ENCODE measurements at regions not wholly inside any gene's neighbourhood (a gene's known extent, or its start where the extent isn't known, plus 50 kb on each side); places are given as distances from the start of the nearest gene placed in this dataset.

GRCh38 chr6:68238097-68238601 lies 396.9 kb upstream of the ADGRB3 start:
- no peaks in the 10 kb centered on the region for H3K9me3 ChIP-seq (ENCODE audit: control insufficient read depth, low read length)
- H3K79me2 ChIP-seq, result no peaks in the 10 kb centered on the region
- H3K4me1 ChIP-seq, result no peaks in the 10 kb centered on the region
- H3K9ac ChIP-seq, result no peak overlapping the region
- no peak overlapping the region for H2AFZ ChIP-seq
- TF ChIP-seq, protein P1, sequence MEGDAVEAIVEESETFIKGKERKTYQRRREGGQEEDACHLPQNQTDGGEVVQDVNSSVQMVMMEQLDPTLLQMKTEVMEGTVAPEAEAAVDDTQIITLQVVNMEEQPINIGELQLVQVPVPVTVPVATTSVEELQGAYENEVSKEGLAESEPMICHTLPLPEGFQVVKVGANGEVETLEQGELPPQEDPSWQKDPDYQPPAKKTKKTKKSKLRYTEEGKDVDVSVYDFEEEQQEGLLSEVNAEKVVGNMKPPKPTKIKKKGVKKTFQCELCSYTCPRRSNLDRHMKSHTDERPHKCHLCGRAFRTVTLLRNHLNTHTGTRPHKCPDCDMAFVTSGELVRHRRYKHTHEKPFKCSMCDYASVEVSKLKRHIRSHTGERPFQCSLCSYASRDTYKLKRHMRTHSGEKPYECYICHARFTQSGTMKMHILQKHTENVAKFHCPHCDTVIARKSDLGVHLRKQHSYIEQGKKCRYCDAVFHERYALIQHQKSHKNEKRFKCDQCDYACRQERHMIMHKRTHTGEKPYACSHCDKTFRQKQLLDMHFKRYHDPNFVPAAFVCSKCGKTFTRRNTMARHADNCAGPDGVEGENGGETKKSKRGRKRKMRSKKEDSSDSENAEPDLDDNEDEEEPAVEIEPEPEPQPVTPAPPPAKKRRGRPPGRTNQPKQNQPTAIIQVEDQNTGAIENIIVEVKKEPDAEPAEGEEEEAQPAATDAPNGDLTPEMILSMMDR (IDR thresholded peaks at IDR 0.05), result no peak
- no peaks in the 10 kb centered on the region for H3K27me3 ChIP-seq (ENCODE audit: control insufficient read depth, insufficient read depth, low read length)
- H3K36me3 ChIP-seq (ENCODE audit: control insufficient read depth, insufficient read depth, low read length), result no peaks in the 10 kb centered on the region
- H3K27ac ChIP-seq, result no peak overlapping the region
- no peak overlapping the region for H3K4me3 ChIP-seq (ENCODE audit: low read depth, low read length)
- H3K4me2 ChIP-seq (ENCODE audit: low read length), result no peak overlapping the region

DNA sequence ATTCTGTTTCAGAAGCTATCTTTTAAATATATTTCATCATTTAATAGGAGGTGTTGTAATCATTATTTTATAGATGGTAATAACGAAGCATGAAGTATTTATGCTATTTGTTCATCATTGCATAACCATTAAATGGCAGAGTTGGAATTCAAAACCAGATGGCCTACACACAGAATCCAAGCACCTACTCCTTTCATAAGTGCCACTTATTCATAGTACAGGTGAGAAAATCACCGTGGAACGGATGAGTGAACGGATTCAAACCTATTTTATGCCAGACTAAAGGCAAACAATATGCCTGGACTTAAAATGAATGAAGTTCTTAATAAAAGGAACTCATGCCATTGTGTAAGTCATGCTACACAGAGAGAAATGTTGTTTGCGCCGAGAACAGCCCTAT lies 397.9 kb upstream of the ADGRB3 start:
- Histone ChIP-seq H3K9me3 (ENCODE audit: control insufficient read depth, low read length) (no peaks in the 10 kb centered on the region), H3K4me1 (no peaks in the 10 kb centered on the region), H3K27me3 (ENCODE audit: control insufficient read depth, insufficient read depth, low read length) (no peaks in the 10 kb centered on the region), H3K4me2 (ENCODE audit: low read length) (no peak overlapping the region), H3K9ac (no peak overlapping the region), H2AFZ (no peak overlapping the region), H3K79me2 (no peaks in the 10 kb centered on the region), H3K36me3 (ENCODE audit: control insufficient read depth, insufficient read depth, low read length) (no peaks in the 10 kb centered on the region), H3K4me3 (ENCODE audit: low read depth, low read length) (no peak overlapping the region), H3K27ac (no peak overlapping the region)
- TF ChIP-seq, protein P1 (IDR thresholded peaks at IDR 0.05), result no peak

DNA sequence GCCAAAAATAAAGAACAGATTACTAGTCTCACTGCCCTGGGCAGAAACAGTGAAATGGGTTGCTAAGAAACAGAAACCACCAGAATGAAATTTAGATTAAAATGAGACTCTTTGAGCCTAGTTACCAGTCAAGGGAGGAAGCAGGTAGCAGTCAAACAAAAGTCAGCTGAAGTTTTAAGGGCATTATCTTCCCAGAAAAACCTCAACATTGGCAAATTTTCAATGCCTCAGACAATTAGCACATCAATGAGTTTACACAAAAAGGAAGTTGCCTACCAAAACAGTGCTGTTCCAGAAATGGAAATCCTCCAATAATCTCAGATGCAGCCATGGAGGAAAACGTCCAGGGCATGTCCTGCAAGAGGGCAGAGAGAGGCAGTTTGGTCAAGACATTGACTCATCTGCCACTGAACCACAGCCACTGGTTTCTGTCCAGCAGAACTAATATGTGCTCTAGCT lies 399.7 kb upstream of the ADGRB3 start:
- no peak overlapping the region for H3K4me2 ChIP-seq (ENCODE audit: low read length)
- TF ChIP-seq, protein P1 (IDR thresholded peaks at IDR 0.05), result no peak
- no peaks in the 10 kb centered on the region for H3K4me1 ChIP-seq
- no peaks in the 10 kb centered on the region for H3K36me3 ChIP-seq (ENCODE audit: control insufficient read depth, insufficient read depth, low read length)
- H3K27ac ChIP-seq, result no peak overlapping the region
- no peak overlapping the region for H3K9ac ChIP-seq
- no peaks in the 10 kb centered on the region for H3K79me2 ChIP-seq
- no peak overlapping the region for H3K4me3 ChIP-seq (ENCODE audit: low read depth, low read length)
- H2AFZ ChIP-seq, result no peak overlapping the region
- no peaks in the 10 kb centered on the region for H3K9me3 ChIP-seq (ENCODE audit: control insufficient read depth, low read length)
- no peaks in the 10 kb centered on the region for H3K27me3 ChIP-seq (ENCODE audit: control insufficient read depth, insufficient read depth, low read length)

DNA sequence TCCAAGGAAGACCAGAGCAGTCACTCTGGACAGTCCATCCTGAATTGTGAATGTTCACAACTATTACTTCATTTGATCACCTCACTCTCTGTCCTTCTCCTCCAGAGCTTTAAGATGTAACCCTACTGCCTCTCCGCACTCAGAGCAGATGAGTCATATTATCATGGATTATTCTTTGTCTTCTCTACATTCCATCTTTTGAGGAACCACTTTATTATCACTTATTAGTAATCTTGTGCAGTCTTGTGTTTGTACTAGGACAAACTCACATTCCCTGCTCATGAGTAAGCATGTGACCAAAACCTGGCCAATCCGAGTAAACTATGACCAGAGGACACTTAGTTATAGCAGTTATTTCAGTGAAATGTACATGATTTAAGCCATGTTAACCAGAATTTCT lies 401.5 kb upstream of the ADGRB3 start:
- Histone ChIP-seq H2AFZ (no peak overlapping the region), H3K4me3 (ENCODE audit: low read depth, low read length) (no peak overlapping the region), H3K9me3 (ENCODE audit: control insufficient read depth, low read length) (no peaks in the 10 kb centered on the region), H3K79me2 (no peaks in the 10 kb centered on the region), H3K4me2 (ENCODE audit: low read length) (no peak overlapping the region), H3K9ac (no peak overlapping the region), H3K4me1 (no peaks in the 10 kb centered on the region), H3K27ac (no peak overlapping the region), H3K27me3 (ENCODE audit: control insufficient read depth, insufficient read depth, low read length) (no peaks in the 10 kb centered on the region), H3K36me3 (ENCODE audit: control insufficient read depth, insufficient read depth, low read length) (no peaks in the 10 kb centered on the region)
- TF ChIP-seq, protein P1 (IDR thresholded peaks at IDR 0.05), result no peak

DNA sequence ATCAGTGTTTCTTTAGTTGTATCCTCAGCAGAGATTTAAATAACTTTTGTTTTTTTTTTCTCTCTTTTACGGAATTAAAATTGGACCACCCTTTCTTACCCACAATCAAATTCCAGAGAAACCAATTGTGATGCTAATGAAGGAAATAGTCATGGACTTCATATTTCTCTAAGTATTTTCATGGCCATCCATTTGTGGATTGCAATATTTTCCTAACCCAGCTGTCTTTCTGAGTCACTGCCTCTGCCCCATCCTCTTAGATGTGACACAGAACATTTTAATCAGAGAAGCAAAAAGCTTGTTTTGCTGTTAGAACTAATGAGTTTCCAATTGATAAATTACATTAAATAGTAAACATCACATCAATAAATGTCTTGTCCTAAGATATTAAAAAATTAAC lies 405.5 kb upstream of the ADGRB3 start:
- Histone ChIP-seq H3K4me1 (no peaks in the 10 kb centered on the region), H3K36me3 (ENCODE audit: control insufficient read depth, insufficient read depth, low read length) (no peaks in the 10 kb centered on the region), H3K79me2 (no peaks in the 10 kb centered on the region), H2AFZ (no peak overlapping the region), H3K4me3 (ENCODE audit: low read depth, low read length) (no peak overlapping the region), H3K9me3 (ENCODE audit: control insufficient read depth, low read length) (no peaks in the 10 kb centered on the region), H3K27me3 (ENCODE audit: control insufficient read depth, insufficient read depth, low read length) (no peaks in the 10 kb centered on the region), H3K9ac (no peak overlapping the region), H3K4me2 (ENCODE audit: low read length) (no peak overlapping the region), H3K27ac (no peak overlapping the region)
- TF ChIP-seq, protein P1 (IDR thresholded peaks at IDR 0.05), result no peak
